ENCODE measurements at regions not wholly inside any gene's neighbourhood (a gene's known extent, or its start where the extent isn't known, plus 50 kb on each side); places are given as distances from the start of the nearest gene placed in this dataset.

- no peak for TF ChIP-seq CTCF (IDR thresholded peaks at IDR 0.05; ENCODE audit: borderline replicate concordance, control extremely low read depth, extremely low read depth, insufficient read depth, missing control alignments)
- in situ Hi-C loops (cut with MboI; ENCODE audit: low sequenced_read_pairs, unreplicated experiment), result no loop called here
- DNase-seq (ENCODE audit: low spot score), result no peak
Observed at GRCh38 chr1:65048335-65048734, 82.0 kb upstream of the JAK1 start.

GRCh38 chr1:65049941-65050713 lies 83.8 kb upstream of the JAK1 start:
- no peak for DNase-seq (ENCODE audit: low spot score)
- no peak for TF ChIP-seq CTCF (IDR thresholded peaks at IDR 0.05; ENCODE audit: borderline replicate concordance, control extremely low read depth, extremely low read depth, insufficient read depth, missing control alignments)
- in situ Hi-C loops (cut with MboI; ENCODE audit: low sequenced_read_pairs, unreplicated experiment), result loop anchor here (25.0 kb wide), 1 partner anchor 637 kb away; no protein-coding TSS in a partner anchor

GRCh38 chr1:65050735-65051134 lies 84.4 kb upstream of the JAK1 start:
- no peak for TF ChIP-seq CTCF (IDR thresholded peaks at IDR 0.05; ENCODE audit: borderline replicate concordance, control extremely low read depth, extremely low read depth, insufficient read depth, missing control alignments)

GRCh38 chr1:65054481-65054880 lies 88.1 kb upstream of the JAK1 start:
- DNase-seq (ENCODE audit: low spot score), result no peak
- TF ChIP-seq CTCF (IDR thresholded peaks at IDR 0.05; ENCODE audit: borderline replicate concordance, control extremely low read depth, extremely low read depth, insufficient read depth, missing control alignments), result no peak
- in situ Hi-C loops (cut with MboI; ENCODE audit: low sequenced_read_pairs, unreplicated experiment), result loop anchor here (25.0 kb wide), 1 partner anchor 633 kb away; no protein-coding TSS in a partner anchor

More at GRCh38 chr1:65050735-65051134, 84.4 kb upstream of the JAK1 start:
- DNase-seq (ENCODE audit: low spot score), result no peak
- in situ Hi-C loops (cut with MboI; ENCODE audit: low sequenced_read_pairs, unreplicated experiment), result loop anchor here (25.0 kb wide), 1 partner anchor 637 kb away; no protein-coding TSS in a partner anchor

- no peak for TF ChIP-seq CTCF (IDR thresholded peaks at IDR 0.05; ENCODE audit: borderline replicate concordance, control extremely low read depth, extremely low read depth, insufficient read depth, missing control alignments)
- DNase-seq (ENCODE audit: low spot score), result no peak
- in situ Hi-C loops (cut with MboI; ENCODE audit: low sequenced_read_pairs, unreplicated experiment), result loop anchor here (25.0 kb wide), 1 partner anchor 632 kb away; no protein-coding TSS in a partner anchor
Observed at GRCh38 chr1:65055747-65056146, 89.4 kb upstream of the JAK1 start.

GRCh38 chr1:65056234-65056633 lies 89.9 kb upstream of the JAK1 start:
- in situ Hi-C loops (cut with MboI; ENCODE audit: low sequenced_read_pairs, unreplicated experiment), result loop anchor here (25.0 kb wide), 1 partner anchor 631 kb away; no protein-coding TSS in a partner anchor
- no peak for DNase-seq (ENCODE audit: low spot score)
- TF ChIP-seq CTCF (IDR thresholded peaks at IDR 0.05; ENCODE audit: borderline replicate concordance, control extremely low read depth, extremely low read depth, insufficient read depth, missing control alignments), result no peak

Data from GM13976 (cell line).